Activated naive CD8-positive, alpha-beta T cell (primary cell): ENCODE measurements at regions not wholly inside any gene's neighbourhood (a gene's known extent, or its start where the extent isn't known, plus 50 kb on each side); places are given as distances from the start of the nearest gene placed in this dataset.

Experiments
- H3K27ac Mint-ChIP-seq: one replicate; pipeline ENCODE4 v1.8.0; 2021; ENCODE audit warnings: mixed read lengths
- H3K27me3 Mint-ChIP-seq: one replicate; pipeline ENCODE4 v1.8.0; 2021; ENCODE audit warnings: mixed read lengths
- H3K36me3 Mint-ChIP-seq: one replicate; pipeline ENCODE4 v1.8.0; 2021; ENCODE audit warnings: mixed read lengths
- H3K4me1 Mint-ChIP-seq: one replicate; pipeline ENCODE4 v1.8.0; 2021; ENCODE audit warnings: low read depth, mixed read lengths
- H3K4me3 Mint-ChIP-seq: one replicate; pipeline ENCODE4 v1.8.0; 2021; ENCODE audit warnings: mild to moderate bottlenecking, mixed read lengths
- H3K9me3 Mint-ChIP-seq: one replicate; pipeline ENCODE4 v1.8.0; 2021; ENCODE audit warnings: low read depth, mixed read lengths

GRCh38 chr6:11393713-11394627 lies 143.6 kb upstream of the TMEM170B start:
- no peak overlapping the region for H3K27ac Mint-ChIP-seq
- no peak overlapping the region for H3K4me3 Mint-ChIP-seq
- H3K27me3 Mint-ChIP-seq, result peaks cover 3% of the 10 kb centered on the region
- H3K4me1 Mint-ChIP-seq, result no peaks in the 10 kb centered on the region
- peaks cover 4% of the 10 kb centered on the region for H3K9me3 Mint-ChIP-seq
- H3K36me3 Mint-ChIP-seq, result peaks cover 7% of the 10 kb centered on the region

GRCh38 chr6:11392778-11393507 lies 144.6 kb upstream of the TMEM170B start:
- Mint-ChIP-seq H3K27ac (no peak overlapping the region), H3K27me3 (peaks cover 3% of the 10 kb centered on the region), H3K4me1 (no peaks in the 10 kb centered on the region), H3K36me3 (peaks cover 7% of the 10 kb centered on the region), H3K9me3 (peaks cover 4% of the 10 kb centered on the region), H3K4me3 (no peak overlapping the region)

GRCh38 chr6:11391934-11392777 lies 145.4 kb upstream of the TMEM170B start:
- Mint-ChIP-seq H3K9me3 (peaks cover 4% of the 10 kb centered on the region), H3K4me1 (no peaks in the 10 kb centered on the region), H3K4me3 (no peak overlapping the region), H3K36me3 (peaks cover 7% of the 10 kb centered on the region), H3K27me3 (peaks cover 3% of the 10 kb centered on the region), H3K27ac (no peak overlapping the region)

- Mint-ChIP-seq H3K27me3 (no peaks in the 10 kb centered on the region), H3K27ac (no peak overlapping the region), H3K9me3 (peaks cover 4% of the 10 kb centered on the region), H3K4me3 (no peak overlapping the region), H3K4me1 (peaks cover 12% of the 10 kb centered on the region), H3K36me3 (peaks cover 5% of the 10 kb centered on the region)
Measured at GRCh38 chr6:11389977-11390376, 147.6 kb upstream of the TMEM170B start.

GRCh38 chr6:11388983-11389944 lies 148.3 kb upstream of the TMEM170B start:
- Mint-ChIP-seq H3K36me3 (peaks cover 5% of the 10 kb centered on the region), H3K4me3 (no peak overlapping the region), H3K27ac (no peak overlapping the region), H3K9me3 (peaks cover 4% of the 10 kb centered on the region), H3K4me1 (peaks cover 14% of the 10 kb centered on the region), H3K27me3 (no peaks in the 10 kb centered on the region)

GRCh38 chr6:11387707-11388430 lies 149.7 kb upstream of the TMEM170B start:
- Mint-ChIP-seq H3K4me1 (peaks cover 22% of the 10 kb centered on the region), H3K9me3 (peaks cover 4% of the 10 kb centered on the region), H3K4me3 (no peak overlapping the region), H3K27me3 (no peaks in the 10 kb centered on the region), H3K27ac (no peak overlapping the region), H3K36me3 (peaks cover 5% of the 10 kb centered on the region)

GRCh38 chr6:11386726-11387125 lies 150.8 kb upstream of the TMEM170B start:
- H3K27me3 Mint-ChIP-seq, result no peaks in the 10 kb centered on the region
- peaks cover 32% of the 10 kb centered on the region for H3K4me1 Mint-ChIP-seq
- no peak overlapping the region for H3K4me3 Mint-ChIP-seq
- H3K36me3 Mint-ChIP-seq, result no peaks in the 10 kb centered on the region
- no peak overlapping the region for H3K27ac Mint-ChIP-seq
- no peaks in the 10 kb centered on the region for H3K9me3 Mint-ChIP-seq

- Mint-ChIP-seq H3K36me3 (no peaks in the 10 kb centered on the region), H3K27ac (no peak overlapping the region), H3K27me3 (no peaks in the 10 kb centered on the region), H3K4me3 (no peak overlapping the region), H3K9me3 (no peaks in the 10 kb centered on the region), H3K4me1 (peaks cover 36% of the 10 kb centered on the region)
Measured at GRCh38 chr6:11386323-11386722, 151.2 kb upstream of the TMEM170B start.

- Mint-ChIP-seq H3K4me1 (peaks cover 52% of the 10 kb centered on the region), H3K4me3 (no peak overlapping the region), H3K9me3 (no peaks in the 10 kb centered on the region), H3K27me3 (no peaks in the 10 kb centered on the region), H3K27ac (no peak overlapping the region), H3K36me3 (peaks cover 4% of the 10 kb centered on the region)
Measured at GRCh38 chr6:11384531-11385309, 152.3 kb upstream of the NEDD9 start.

- Mint-ChIP-seq H3K27ac (peak overlapping the region; percentile 91), H3K27me3 (no peaks in the 10 kb centered on the region), H3K4me1 (peaks cover 66% of the 10 kb centered on the region), H3K4me3 (peak overlapping the region; percentile 88), H3K9me3 (no peaks in the 10 kb centered on the region), H3K36me3 (peaks cover 12% of the 10 kb centered on the region)
Measured at GRCh38 chr6:11381801-11382513, 149.5 kb upstream of the NEDD9 start.

- Mint-ChIP-seq H3K4me1 (peaks cover 64% of the 10 kb centered on the region), H3K9me3 (no peaks in the 10 kb centered on the region), H3K27ac (peak overlapping the region; percentile 91), H3K36me3 (peaks cover 16% of the 10 kb centered on the region), H3K4me3 (peak overlapping the region; percentile 88), H3K27me3 (no peaks in the 10 kb centered on the region)
Measured at GRCh38 chr6:11380969-11381744, 148.7 kb upstream of the NEDD9 start.

GRCh38 chr6:11380549-11380948 lies 148.1 kb upstream of the NEDD9 start:
- Mint-ChIP-seq H3K36me3 (peaks cover 18% of the 10 kb centered on the region), H3K4me1 (peaks cover 66% of the 10 kb centered on the region), H3K4me3 (peak overlapping the region; percentile 88), H3K27me3 (no peaks in the 10 kb centered on the region), H3K9me3 (no peaks in the 10 kb centered on the region), H3K27ac (peak overlapping the region; percentile 91)
